ENCODE measurements at regions not wholly inside any gene's neighbourhood (a gene's known extent, or its start where the extent isn't known, plus 50 kb on each side); places are given as distances from the start of the nearest gene placed in this dataset.
"Not testable (repeated sequence)": the region's sequence is repeated elsewhere in the genome, so short reads cannot be mapped to it uniquely, and the experiment has no call there.

DNA sequence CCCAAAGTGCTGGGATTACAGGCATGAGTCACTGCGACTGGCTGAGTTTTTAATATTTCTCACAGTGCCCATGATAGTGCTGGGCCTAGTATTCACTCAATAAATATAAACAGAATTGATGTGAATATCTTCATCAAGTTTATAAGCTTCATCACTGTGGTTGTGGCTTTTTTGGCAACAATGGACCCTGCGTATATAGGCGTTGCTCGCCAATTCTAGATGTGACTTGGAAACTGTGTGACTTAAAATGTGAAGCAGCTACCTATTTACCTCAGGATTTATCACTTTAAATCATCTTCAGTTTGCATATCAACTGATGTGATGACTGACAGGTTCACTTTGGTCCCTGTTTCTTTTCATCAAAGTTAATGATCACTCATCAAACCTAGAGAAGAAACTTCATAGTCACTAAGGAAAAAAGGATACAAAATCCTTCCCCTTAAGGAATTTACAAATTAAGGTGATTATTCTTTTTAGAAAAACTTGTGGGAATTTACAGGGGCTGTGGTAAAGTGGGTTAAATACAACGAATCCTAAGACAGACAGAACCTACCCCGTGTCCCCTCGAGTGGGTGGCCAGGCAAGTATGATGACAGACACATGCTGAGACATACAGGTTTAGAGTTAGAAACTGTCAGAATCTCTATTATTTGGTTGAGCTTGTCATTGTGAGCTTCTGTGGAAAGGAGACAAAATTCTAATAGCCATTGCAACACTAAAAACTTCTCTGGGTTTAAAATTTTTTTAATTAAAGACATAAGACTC is 101.3 kb downstream of the AKAP11 start:
- no peak for DNase-seq

DNA sequence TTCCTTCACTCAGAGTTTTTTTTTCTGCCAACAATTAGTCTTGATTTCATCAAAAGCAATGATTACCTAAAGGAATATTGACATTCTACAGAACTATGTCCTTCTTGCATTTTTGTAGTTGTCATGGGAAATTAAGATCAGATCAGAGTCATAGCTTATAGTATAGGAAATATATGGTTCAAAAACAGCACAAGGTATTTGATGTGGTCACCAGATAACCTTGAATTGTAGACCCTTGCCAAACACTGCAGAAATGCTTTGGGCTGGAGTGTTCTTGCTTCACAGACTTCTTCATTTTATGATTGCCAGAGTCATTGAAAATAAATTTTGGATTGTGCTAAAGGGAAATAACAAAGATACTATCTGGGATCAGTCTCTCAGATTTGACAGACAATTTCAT is 103.7 kb downstream of the AKAP11 start:
- DNase-seq = no peak

GRCh38 chr13:42377640-42378382 is 105.9 kb downstream of the AKAP11 start:
- DNase-seq = peak; percentile 42

GRCh38 chr13:42378383-42378780 is 106.4 kb downstream of the AKAP11 start:
- DNase-seq = no peak

DNA sequence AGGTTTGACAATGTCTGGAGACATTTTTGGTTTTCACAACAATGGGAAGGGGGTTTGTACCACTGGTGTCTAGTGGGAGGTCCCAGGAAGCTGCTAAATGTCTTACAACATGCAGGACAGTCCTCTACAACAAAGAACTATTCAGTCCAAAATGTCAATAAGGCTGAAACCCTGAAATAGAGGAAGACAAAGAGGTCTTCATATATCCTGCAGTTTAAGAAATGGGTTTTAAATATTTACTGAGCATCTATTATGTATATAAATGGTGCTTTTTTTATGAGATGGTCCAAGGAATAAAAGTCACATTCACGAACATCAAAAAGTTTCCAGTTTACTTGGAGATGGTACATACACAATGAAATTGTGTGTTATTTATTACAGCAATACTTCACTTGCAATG is 107.3 kb downstream of the AKAP11 start:
- DNase-seq = no peak

GRCh38 chr13:42380420-42381164 is 108.6 kb downstream of the AKAP11 start:
- DNase-seq = peak; percentile 48

DNA sequence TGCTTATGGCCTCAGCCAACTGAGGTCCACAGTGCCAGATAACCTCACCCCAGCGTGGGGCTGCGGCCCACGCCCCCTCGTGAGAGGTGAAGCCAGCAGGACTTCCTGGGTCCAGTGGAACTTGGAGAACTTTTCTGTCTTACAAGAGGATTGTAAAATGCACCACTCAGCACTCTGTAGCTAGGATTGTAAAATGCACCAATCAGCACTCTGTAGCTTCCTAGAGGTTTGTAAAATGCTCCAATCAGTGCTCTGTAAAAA is 109.1 kb downstream of the AKAP11 start:
- no peak for DNase-seq

GRCh38 chr13:42381426-42381825 is 109.5 kb downstream of the AKAP11 start:
- not testable (repeated sequence) for DNase-seq

GRCh38 chr13:42383025-42383424 is 111.1 kb downstream of the AKAP11 start:
- DNase-seq = no peak

DNA sequence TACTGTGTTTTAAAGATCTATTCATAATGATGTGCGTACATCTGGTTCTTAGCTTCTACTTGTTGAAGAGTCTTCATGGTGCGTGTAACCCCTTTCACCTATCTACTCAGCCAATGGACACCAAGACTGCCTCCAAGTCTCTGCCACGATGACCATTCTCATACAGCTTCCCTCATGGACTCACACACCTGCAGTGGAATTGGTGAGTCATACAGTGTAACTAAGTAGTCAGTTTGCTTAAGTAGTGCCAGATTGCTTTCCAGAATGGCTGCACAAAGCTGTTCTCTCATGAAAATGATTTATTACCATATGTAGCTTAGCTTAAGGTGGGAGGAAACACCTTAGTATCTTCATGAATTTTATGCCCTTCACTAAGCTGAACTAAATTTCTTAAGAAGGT is 112.3 kb downstream of the AKAP11 start:
- DNase-seq = peak; percentile 11

DNA sequence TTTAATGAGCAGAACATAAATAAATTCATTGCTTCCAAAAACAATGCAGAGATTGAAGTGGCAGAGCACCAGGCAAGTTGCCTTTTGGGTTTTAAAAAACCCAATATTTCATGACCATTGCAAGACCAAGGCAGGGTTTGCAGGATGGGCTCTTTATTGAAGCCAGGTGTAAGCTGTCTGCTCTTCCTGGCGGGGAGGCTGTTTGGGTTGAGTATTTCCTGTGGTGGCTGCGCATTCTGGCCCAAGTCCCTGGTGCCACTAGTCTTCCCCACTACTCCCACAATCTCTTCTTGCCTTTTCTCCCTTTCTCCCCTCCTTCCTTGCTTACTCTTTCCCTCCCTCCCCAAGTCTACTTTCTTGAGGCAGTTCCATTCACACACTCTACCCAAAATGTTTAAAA is 116.4 kb downstream of the AKAP11 start:
- peak; percentile 12 for DNase-seq

DNA sequence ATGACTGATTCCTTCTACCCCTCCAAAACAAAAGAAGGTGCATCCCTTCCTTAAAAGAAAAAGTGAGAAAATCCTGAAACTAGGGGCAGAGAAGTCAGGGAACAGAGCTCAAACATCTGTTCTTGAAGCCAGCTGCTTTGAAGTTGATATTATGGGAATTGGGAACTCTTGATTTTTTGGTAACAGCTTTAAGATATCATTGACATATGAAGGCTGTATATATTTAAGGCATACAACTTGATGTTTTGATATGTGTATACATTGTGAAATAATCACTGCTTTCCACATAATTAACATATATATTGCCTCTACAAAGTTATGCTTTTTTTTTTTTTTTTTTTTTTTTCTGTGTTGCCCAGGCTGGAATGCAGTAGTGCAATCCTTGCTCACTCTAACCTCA is 117.1 kb downstream of the AKAP11 start:
- DNase-seq = no peak

DNA sequence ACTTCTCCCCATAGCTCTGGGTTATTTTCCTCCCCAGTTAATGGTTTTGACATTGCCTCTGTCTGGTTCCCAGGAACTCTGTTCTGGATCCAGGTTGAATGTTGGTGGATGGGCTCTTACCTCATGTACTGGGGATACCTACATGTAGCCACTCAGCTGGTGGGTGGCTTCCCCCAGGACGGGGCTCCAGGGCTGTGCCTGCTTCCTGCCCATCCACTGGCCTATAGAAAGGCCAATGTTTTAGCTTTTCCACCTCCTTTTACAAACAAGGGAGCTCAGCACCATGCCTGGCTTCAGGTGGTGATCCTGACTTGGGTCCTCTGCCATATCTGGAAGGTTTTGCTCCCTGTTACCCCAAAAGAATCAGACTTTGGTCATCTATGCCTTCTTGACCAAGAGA is 120.2 kb downstream of the AKAP11 start:
- DNase-seq = no peak

DNA sequence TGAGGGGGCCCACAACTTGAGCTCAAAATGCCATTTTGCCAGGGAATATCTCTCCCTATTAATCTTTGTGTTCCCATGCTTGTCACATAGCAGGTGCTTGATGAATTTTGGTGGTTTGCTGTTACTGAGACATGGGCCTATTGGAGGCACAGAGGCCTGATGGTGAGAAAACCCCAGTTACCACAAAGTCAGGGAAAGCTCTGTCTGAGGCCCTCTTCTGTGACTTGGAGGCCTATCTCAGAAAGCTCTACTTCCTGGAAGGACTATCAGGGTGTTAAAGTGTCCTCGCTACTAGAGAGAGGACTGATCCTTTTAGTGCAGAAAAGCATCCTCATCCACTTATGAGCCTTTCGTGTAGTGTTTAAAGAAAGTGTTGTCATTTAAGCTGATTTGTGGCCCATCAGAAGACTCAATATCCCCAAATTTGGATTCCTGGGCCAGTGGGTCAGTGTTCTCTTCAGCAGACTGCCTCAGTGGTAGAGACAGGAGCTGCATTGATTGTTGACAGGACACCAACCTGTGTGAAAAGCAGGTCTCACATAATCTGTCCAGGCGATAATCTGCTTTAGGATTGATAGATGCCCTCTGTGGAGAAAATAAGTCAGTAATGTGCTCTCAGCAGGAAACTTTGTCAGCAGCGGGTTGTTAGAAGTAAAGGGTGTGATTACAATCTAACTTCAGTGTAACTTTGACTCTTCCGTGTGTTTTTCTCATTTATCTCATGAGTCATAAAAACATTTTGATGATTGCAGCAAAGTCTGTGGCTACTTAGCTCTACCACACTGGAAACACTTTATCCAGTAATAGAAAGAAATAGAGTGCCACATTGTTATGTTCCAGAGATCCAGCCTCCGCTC is 121.0 kb downstream of the AKAP11 start:
- no peak for DNase-seq

- no peak for DNase-seq
Observed at GRCh38 chr13:42393573-42394360, 121.8 kb downstream of the AKAP11 start.

DNA sequence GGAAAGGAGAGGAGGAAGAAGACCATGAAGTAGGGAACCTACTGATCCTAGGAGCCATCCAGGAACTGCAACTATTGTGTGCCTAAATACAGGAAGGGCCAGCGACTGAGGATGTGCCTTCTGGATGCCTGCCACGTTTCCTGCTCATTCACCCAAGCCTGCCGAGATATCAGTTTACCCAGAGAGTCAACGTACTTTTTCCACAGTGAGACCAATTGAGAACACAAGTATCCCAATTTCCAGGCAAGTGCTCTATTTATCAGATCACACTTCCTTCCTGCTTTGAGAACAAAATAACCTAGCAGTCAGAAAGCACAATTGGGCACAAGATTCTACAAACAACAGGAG is 122.4 kb downstream of the AKAP11 start:
- DNase-seq = no peak

DNA sequence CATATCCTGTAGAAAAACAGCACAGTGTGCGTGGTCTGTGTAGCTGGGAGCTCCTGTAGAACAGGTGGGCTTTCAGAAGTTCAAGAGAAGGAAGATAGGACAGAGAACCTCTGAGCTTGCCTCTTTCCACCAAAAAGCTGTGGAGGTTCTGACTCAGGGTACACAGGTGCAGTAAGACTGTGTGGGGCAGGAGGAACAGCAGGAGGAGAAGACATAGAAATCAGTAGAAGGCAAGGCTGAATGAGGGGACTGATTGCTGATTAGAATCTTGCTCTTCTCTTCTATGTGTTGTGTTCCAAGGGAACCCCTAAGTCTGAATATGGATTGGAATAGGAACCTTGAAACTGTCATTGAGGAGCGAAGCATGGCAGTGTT is 122.7 kb downstream of the AKAP11 start:
- no peak for DNase-seq

DNA sequence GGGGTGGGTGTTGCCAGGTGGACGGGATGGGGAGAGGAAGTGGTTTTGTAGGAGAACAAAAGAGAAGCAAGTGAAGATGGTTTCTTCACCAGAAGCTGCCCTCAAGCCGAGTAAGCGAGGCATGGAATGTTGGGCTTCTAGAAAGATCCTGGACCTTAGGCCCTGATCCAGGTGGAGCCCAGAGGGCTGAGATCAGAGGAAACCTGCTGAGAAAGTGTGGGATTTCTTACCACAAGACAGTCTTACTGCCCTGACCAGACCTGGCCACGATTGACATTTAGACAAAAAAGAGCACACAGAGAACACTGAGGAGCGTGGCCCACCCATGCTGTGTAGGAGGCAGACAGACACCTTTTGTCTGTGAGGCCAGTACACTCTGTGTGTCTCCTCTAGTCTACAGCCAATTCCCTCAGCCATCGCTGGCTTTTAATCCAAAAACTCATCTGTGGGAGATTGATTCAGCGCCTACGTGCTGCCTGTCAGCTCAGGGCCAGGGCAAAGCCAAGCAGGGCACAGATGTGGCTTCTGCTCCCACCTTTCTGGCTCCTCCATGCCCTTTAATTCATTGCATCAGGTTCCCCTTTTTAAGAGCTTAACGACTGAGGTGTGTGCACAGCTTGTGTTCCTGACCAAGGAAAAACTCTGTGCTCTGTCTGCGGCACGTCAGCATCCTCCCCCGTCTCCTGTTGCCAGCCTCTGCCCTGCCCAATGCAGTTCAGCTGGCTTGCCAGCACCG is 123.3 kb downstream of the AKAP11 start:
- DNase-seq = no peak

DNA sequence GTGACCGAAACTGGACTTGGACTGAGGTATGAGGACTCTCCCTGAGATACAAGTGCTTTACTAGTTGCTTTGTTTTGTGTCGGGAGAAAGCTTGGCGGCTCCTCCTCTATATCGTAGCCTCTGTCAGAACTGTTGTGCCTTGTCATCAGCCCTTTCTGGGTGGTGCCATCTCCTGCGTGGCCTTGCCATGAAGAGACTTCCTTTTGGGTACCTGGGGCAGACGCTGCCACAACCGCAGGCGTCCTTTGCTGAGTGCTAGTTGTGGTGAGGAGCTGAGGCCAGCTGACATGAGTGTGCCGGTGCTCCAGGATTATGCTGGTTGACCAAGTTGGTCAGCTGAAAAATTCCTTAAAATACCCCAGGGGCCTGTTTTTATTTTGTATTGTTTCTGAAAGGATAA is 124.5 kb downstream of the AKAP11 start:
- peak; percentile 61 for DNase-seq

- no peak for DNase-seq
Observed at GRCh38 chr13:42396901-42397655, 125.1 kb downstream of the AKAP11 start.

- no peak for DNase-seq
Observed at GRCh38 chr13:42398533-42398932, 126.6 kb downstream of the AKAP11 start.
